H9 (cell line): ENCODE measurements at regions not wholly inside any gene's neighbourhood (a gene's known extent, or its start where the extent isn't known, plus 50 kb on each side); places are given as distances from the start of the nearest gene placed in this dataset.

Source experiments
- DNase-seq: peaks from one replicate; pipeline ENCODE4 v3.0.0-alpha.2; 2017
- H2AFZ ChIP-seq: one replicate; pipeline ENCODE4 v1.6.1; 2013; ENCODE audit warnings: mild to moderate bottlenecking, low read length, control low read depth, moderate library complexity
- H2AK5ac ChIP-seq: 2 replicates; pipeline ENCODE4 v1.6.1; 2013; ENCODE audit warnings: low read length, control low read depth, mixed read lengths; ENCODE audit not compliant: insufficient read length
- H2BK120ac ChIP-seq: one replicate; pipeline ENCODE4 v1.6.1; 2013; ENCODE audit warnings: low read depth, mild to moderate bottlenecking, low read length, control low read depth, inconsistent platforms; ENCODE audit not compliant: poor library complexity, severe bottlenecking
- H2BK12ac ChIP-seq: 2 replicates; pipeline ENCODE4 v1.6.1; 2013; ENCODE audit warnings: low read length, control low read depth, mixed read lengths, low read depth; ENCODE audit not compliant: insufficient read length
- H2BK15ac ChIP-seq: 2 replicates; pipeline ENCODE4 v1.6.1; 2013; ENCODE audit warnings: low read depth, low read length, control low read depth
- H2BK20ac ChIP-seq: one replicate; pipeline ENCODE4 v1.6.1; 2013; ENCODE audit warnings: low read depth, mild to moderate bottlenecking, low read length, control low read depth, inconsistent platforms; ENCODE audit not compliant: poor library complexity, severe bottlenecking
- H2BK5ac ChIP-seq: 2 replicates; pipeline ENCODE4 v1.6.1; 2013; ENCODE audit warnings: low read length, control low read depth, mixed read lengths; ENCODE audit not compliant: insufficient read length
- H3K14ac ChIP-seq: 2 replicates; pipeline ENCODE4 v1.6.1; 2013; ENCODE audit warnings: low read length, control low read depth; ENCODE audit not compliant: insufficient read depth
- H3K18ac ChIP-seq: 2 replicates; pipeline ENCODE4 v1.6.1; 2013; ENCODE audit warnings: low read depth, mild to moderate bottlenecking, mixed read lengths, low read length, control low read depth; ENCODE audit not compliant: insufficient read length
- H3K23ac ChIP-seq: 2 replicates; pipeline ENCODE4 v1.6.1; 2013; ENCODE audit warnings: low read length, control low read depth, mixed read lengths, low read depth; ENCODE audit not compliant: insufficient read length
- H3K23me2 ChIP-seq: 2 replicates; pipeline ENCODE4 v1.6.1; 2013; ENCODE audit warnings: low read depth, mild to moderate bottlenecking, mixed read lengths, low read length, control low read depth; ENCODE audit not compliant: insufficient read length, poor library complexity, severe bottlenecking
- H3K27ac ChIP-seq: 2 replicates; pipeline ENCODE4 v1.5.1; 2013; ENCODE audit warnings: low read length, control low read depth, mixed read lengths, low read depth; ENCODE audit not compliant: insufficient read length
- H3K27me3 ChIP-seq: 2 replicates; pipeline ENCODE4 v1.6.1; 2013; ENCODE audit warnings: low read length, control low read depth, inconsistent platforms; ENCODE audit not compliant: insufficient read depth
- H3K4ac ChIP-seq: 2 replicates; pipeline ENCODE4 v1.6.1; 2013; ENCODE audit warnings: low read depth, mild to moderate bottlenecking, control low read depth, inconsistent platforms, low read length, moderate library complexity
- H3K4me1 ChIP-seq: 2 replicates; pipeline ENCODE4 v1.6.1; 2013; ENCODE audit warnings: low read length, control low read depth, inconsistent platforms; ENCODE audit not compliant: insufficient read depth
- H3K4me2 ChIP-seq: 2 replicates; pipeline ENCODE4 v1.6.1; 2013; ENCODE audit warnings: low read length, control low read depth, mixed read lengths; ENCODE audit not compliant: insufficient read length, insufficient read depth
- H3K56ac ChIP-seq: 2 replicates; pipeline ENCODE4 v1.6.1; 2013; ENCODE audit warnings: low read depth, mild to moderate bottlenecking, mixed read lengths, low read length, control low read depth; ENCODE audit not compliant: insufficient read length
- H3K79me1 ChIP-seq: 2 replicates; pipeline ENCODE4 v1.6.1; 2013; ENCODE audit warnings: low read depth, mild to moderate bottlenecking, moderate library complexity, low read length, control low read depth, inconsistent platforms; ENCODE audit not compliant: insufficient read depth, poor library complexity, severe bottlenecking
- H3K79me2 ChIP-seq: 2 replicates; pipeline ENCODE4 v1.6.1; 2013; ENCODE audit warnings: low read length, control low read depth, inconsistent platforms; ENCODE audit not compliant: insufficient read depth
- H3K9ac ChIP-seq: 2 replicates; pipeline ENCODE4 v1.6.1; 2013; ENCODE audit warnings: low read length, control low read depth, mixed read lengths; ENCODE audit not compliant: insufficient read length; ENCODE audit errors: extremely low read depth
- H3K9me3 ChIP-seq: one replicate; pipeline ENCODE4 v1.6.1; 2013; ENCODE audit warnings: low read depth, low read length, inconsistent platforms; ENCODE audit not compliant: control insufficient read depth
- H3T11ph ChIP-seq: one replicate; pipeline ENCODE4 v1.6.1; 2013; ENCODE audit warnings: mild to moderate bottlenecking, low read length, control low read depth, inconsistent platforms
- H4K20me1 ChIP-seq: one replicate; pipeline ENCODE4 v1.6.1; 2013; ENCODE audit not compliant: control insufficient read depth, insufficient read length, insufficient read depth
- H4K5ac ChIP-seq: 2 replicates; pipeline ENCODE4 v1.6.1; 2013; ENCODE audit warnings: low read depth, mild to moderate bottlenecking, mixed read lengths, low read length, control low read depth; ENCODE audit not compliant: insufficient read length
- H4K8ac ChIP-seq: replicated peaks from 2 replicates; pipeline ENCODE4 v1.6.1; 2013; ENCODE audit warnings: low read length, control low read depth, mixed read lengths, low read depth; ENCODE audit not compliant: insufficient read length
- H4K91ac ChIP-seq: 2 replicates; pipeline ENCODE4 v1.6.1; 2013; ENCODE audit warnings: low read depth, mild to moderate bottlenecking, moderate library complexity, mixed read lengths, low read length, control low read depth; ENCODE audit not compliant: insufficient read length
- H3K27ac Mint-ChIP-seq, 3 experiments: 2 replicates in 2 of 3; 3 replicates in 1 of 3; pipeline ENCODE4 v1.8.0; 2020 to 2021; ENCODE audit warnings: mixed read lengths in 3 of 3, mild to moderate bottlenecking in 1 of 3, moderate library complexity in 1 of 3
- H3K27me3 Mint-ChIP-seq: 2 replicates; pipeline ENCODE4 v1.8.0; 2021; ENCODE audit warnings: low read depth, mild to moderate bottlenecking, moderate library complexity, mixed read lengths
- H3K36me3 Mint-ChIP-seq, 3 experiments: 2 replicates in 2 of 3; 3 replicates in 1 of 3; pipeline ENCODE4 v1.8.0; 2020 to 2021; ENCODE audit warnings: low read depth in 3 of 3, mixed read lengths in 3 of 3; ENCODE audit not compliant: insufficient read depth in 1 of 3
- H3K4me1 Mint-ChIP-seq, 2 experiments: 2 replicates each; pipeline ENCODE4 v1.8.0; 2020; ENCODE audit warnings: mixed read lengths in 2 of 2
- H3K4me3 Mint-ChIP-seq, 2 experiments: 2 replicates in 1 of 2; 3 replicates in 1 of 2; pipeline ENCODE4 v1.8.0; 2020 to 2021; ENCODE audit warnings: mild to moderate bottlenecking in 2 of 2, mixed read lengths in 2 of 2, moderate library complexity in 1 of 2
- H3K9me3 Mint-ChIP-seq, 2 experiments: 2 replicates in 1 of 2; 3 replicates in 1 of 2; pipeline ENCODE4 v1.8.0; 2020; ENCODE audit warnings: mild to moderate bottlenecking in 2 of 2, mixed read lengths in 2 of 2, moderate library complexity in 1 of 2
- WGBS: extraction: QIAGEN DNeasy Blood & Tissue Kit; methylation state at CpG from one replicate; pipeline ENCODE4 v1.1.7; 2013; ENCODE audit warnings: missing lambda C conversion rate, low lambda C conversion rate, mixed read lengths; ENCODE audit not compliant: insufficient read length; ENCODE audit errors: extremely low coverage; 5-methylcytosine and 5-hydroxymethylcytosine counted together
- TF ChIP-seq, protein P1 (sequence below): fragments of 200-600 bp; sonication (generic); conservative IDR thresholded peaks from 3 replicates; pipeline ENCODE4 v1.8.0; 2021; ENCODE audit warnings: antibody characterized with exemption, mild to moderate bottlenecking

DNA sequence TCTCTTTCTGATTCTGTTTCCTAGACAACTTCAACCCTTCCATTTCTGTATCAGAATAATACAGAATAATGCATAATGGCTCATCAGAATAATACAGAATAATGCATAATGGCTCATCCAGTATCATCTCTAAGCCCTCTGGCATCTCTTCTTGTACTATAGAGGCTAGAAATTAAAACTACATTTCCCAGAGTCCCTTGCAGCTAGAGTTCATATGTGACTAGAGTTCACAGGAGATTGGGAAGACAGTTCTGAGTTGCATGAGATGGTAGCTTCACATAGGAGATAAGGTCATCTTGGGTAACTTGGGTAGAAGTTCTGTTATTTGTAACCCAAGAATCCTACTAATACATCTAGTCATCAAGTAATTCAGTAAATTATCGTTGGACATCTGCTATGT, 122.9 kb upstream of the NRBF2 start:
- TF ChIP-seq, protein P1, sequence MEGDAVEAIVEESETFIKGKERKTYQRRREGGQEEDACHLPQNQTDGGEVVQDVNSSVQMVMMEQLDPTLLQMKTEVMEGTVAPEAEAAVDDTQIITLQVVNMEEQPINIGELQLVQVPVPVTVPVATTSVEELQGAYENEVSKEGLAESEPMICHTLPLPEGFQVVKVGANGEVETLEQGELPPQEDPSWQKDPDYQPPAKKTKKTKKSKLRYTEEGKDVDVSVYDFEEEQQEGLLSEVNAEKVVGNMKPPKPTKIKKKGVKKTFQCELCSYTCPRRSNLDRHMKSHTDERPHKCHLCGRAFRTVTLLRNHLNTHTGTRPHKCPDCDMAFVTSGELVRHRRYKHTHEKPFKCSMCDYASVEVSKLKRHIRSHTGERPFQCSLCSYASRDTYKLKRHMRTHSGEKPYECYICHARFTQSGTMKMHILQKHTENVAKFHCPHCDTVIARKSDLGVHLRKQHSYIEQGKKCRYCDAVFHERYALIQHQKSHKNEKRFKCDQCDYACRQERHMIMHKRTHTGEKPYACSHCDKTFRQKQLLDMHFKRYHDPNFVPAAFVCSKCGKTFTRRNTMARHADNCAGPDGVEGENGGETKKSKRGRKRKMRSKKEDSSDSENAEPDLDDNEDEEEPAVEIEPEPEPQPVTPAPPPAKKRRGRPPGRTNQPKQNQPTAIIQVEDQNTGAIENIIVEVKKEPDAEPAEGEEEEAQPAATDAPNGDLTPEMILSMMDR = no peak
- H3T11ph ChIP-seq = no peak overlapping the region

More for the DNA sequence above, 122.9 kb upstream of the NRBF2 start:
- Histone ChIP-seq H4K5ac (no peak overlapping the region), H3K23ac (no peak overlapping the region), H2BK15ac (no peak overlapping the region), H4K20me1 (no peaks in the 10 kb centered on the region), H3K79me1 (no peaks in the 10 kb centered on the region), H3K27ac (no peak overlapping the region), H2BK12ac (no peak overlapping the region), H3K9ac (no peak overlapping the region), H2AK5ac (no peak overlapping the region), H3K4me1 (no peaks in the 10 kb centered on the region), H3K27me3 (no peaks in the 10 kb centered on the region), H3K4ac (no peak overlapping the region), H2BK20ac (no peak overlapping the region), H2BK120ac (no peak overlapping the region), H3K9me3 (no peaks in the 10 kb centered on the region), H3K14ac (no peak overlapping the region), H4K8ac (no peak overlapping the region), H2AFZ (no peak overlapping the region), H2BK5ac (no peak overlapping the region), H3K56ac (no peak overlapping the region), H4K91ac (no peak overlapping the region), H3K23me2 (no peaks in the 10 kb centered on the region), H3K79me2 (no peaks in the 10 kb centered on the region), H3K18ac (no peak overlapping the region), H3K4me2 (no peak overlapping the region)
- Mint-ChIP-seq H3K36me3 (no peaks in the 10 kb centered on the region), H3K4me1 (peaks cover 5% of the 10 kb centered on the region in 2 experiments), H3K9me3 (peaks cover 0 to 2% of the 10 kb centered on the region in 2 experiments; a peak in 1 of 5 replicates), H3K4me3 (no peak overlapping the region), H3K27me3 (no peaks in the 10 kb centered on the region), H3K27ac (no peak overlapping the region)
- WGBS = no CpG with 5 or more reads among the region's 1 CpG
- DNase-seq = no peak
